ENCODE measurements at regions not wholly inside any gene's neighbourhood (a gene's known extent, or its start where the extent isn't known, plus 50 kb on each side); places are given as distances from the start of the nearest gene placed in this dataset.

DNA sequence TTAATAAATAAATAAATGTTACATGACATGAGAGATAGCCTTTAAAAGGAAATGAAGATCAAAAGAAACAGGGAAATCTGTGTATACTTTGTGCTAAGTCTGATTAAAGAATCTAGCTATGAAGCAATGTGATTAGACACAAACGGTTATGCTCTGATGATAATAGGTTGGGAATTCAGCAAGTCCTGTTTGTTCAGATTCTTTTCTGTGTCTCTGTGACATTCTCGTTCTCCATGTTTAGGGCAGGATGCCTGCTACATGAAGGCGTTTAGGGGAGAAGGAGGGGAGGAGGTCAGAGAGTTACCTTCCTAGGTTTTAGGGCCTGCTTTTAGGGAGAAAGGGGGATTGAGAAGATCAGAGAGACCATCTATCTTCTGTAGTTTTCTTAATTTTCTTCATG is 555.3 kb downstream of the DNAJB9 start:
- Mint-ChIP-seq H3K36me3 (ENCODE audit: insufficient read depth, unreplicated experiment) (no peaks in the 10 kb centered on the region), H3K27me3 (ENCODE audit: unreplicated experiment) (no peaks in the 10 kb centered on the region), H3K27ac (ENCODE audit: unreplicated experiment) (no peak overlapping the region), H3K4me3 (ENCODE audit: low read depth, unreplicated experiment) (no peak overlapping the region), H3K9me3 (ENCODE audit: low read depth, unreplicated experiment) (peaks cover 18% of the 10 kb centered on the region), H3K4me1 (ENCODE audit: low read depth, unreplicated experiment) (no peaks in the 10 kb centered on the region)
- no TSS peak for BruUV-seq (replicated peaks)
- CTCF ChIA-PET = no interaction called here
- intact Hi-C loops (cut with micrococcal nuclease; ENCODE audit: unreplicated experiment) = no loop called here
- no peak for TF ChIP-seq CTCF (IDR thresholded peaks at IDR 0.05; ENCODE audit: unreplicated experiment)
- no peak for DNase-seq

DNA sequence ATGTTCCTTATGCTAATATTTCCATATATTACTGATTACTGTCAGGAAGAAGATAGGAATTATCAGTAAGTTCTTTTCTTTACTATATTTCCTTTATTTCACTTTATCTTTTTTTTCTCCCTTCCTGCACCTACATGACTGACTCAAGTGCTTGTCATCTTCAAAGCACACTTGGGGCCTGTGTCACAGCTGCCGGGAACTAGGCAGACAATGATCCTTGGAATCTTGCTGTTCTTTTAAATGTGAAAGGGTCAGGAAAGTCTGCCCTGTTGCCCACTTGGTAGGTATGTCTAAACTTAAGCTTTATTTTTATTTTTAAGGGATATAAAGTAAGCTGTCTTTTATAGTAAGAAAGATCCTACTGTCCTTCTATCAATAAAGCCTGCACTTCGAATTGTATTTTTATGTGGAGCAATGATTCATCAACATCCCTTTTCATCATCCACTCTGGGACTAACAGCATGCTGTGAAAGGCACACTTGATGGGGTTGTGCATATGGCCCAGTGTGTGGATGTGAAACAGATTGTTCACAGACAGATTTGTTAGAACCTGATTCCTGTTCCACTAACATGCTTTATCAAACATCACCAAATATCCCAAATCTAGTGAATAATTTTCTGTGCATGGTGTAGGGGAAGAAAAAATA is 556.9 kb downstream of the DNAJB9 start:
- H3K36me3 Mint-ChIP-seq (ENCODE audit: insufficient read depth, unreplicated experiment) = no peaks in the 10 kb centered on the region
- H3K4me1 Mint-ChIP-seq (ENCODE audit: low read depth, unreplicated experiment) = no peaks in the 10 kb centered on the region
- BruUV-seq (replicated peaks) = no TSS peak
- CTCF ChIA-PET = no interaction called here
- no peaks in the 10 kb centered on the region for H3K27me3 Mint-ChIP-seq (ENCODE audit: unreplicated experiment)
- intact Hi-C loops (cut with micrococcal nuclease; ENCODE audit: unreplicated experiment) = no loop called here
- no peak for DNase-seq
- TF ChIP-seq CTCF (IDR thresholded peaks at IDR 0.05; ENCODE audit: unreplicated experiment) = no peak
- H3K9me3 Mint-ChIP-seq (ENCODE audit: low read depth, unreplicated experiment) = peaks cover 18% of the 10 kb centered on the region
- no peak overlapping the region for H3K27ac Mint-ChIP-seq (ENCODE audit: unreplicated experiment)
- no peak overlapping the region for H3K4me3 Mint-ChIP-seq (ENCODE audit: low read depth, unreplicated experiment)

- intact Hi-C loops (cut with micrococcal nuclease; ENCODE audit: unreplicated experiment) = no loop called here
- DNase-seq = no peak
- Mint-ChIP-seq H3K4me1 (ENCODE audit: low read depth, unreplicated experiment) (no peaks in the 10 kb centered on the region), H3K27me3 (ENCODE audit: unreplicated experiment) (no peaks in the 10 kb centered on the region), H3K9me3 (ENCODE audit: low read depth, unreplicated experiment) (peaks cover 21% of the 10 kb centered on the region), H3K4me3 (ENCODE audit: low read depth, unreplicated experiment) (no peak overlapping the region), H3K36me3 (ENCODE audit: insufficient read depth, unreplicated experiment) (no peaks in the 10 kb centered on the region), H3K27ac (ENCODE audit: unreplicated experiment) (no peak overlapping the region)
- no peak for TF ChIP-seq CTCF (IDR thresholded peaks at IDR 0.05; ENCODE audit: unreplicated experiment)
- no TSS peak for BruUV-seq (replicated peaks)
- CTCF ChIA-PET = no interaction called here
These were observed 557.5 kb downstream of the DNAJB9 start for GRCh38 chr7:109127145-109127544.

GRCh38 chr7:109131141-109131540 is 561.5 kb downstream of the DNAJB9 start:
- Mint-ChIP-seq H3K4me1 (ENCODE audit: low read depth, unreplicated experiment) (no peaks in the 10 kb centered on the region), H3K27ac (ENCODE audit: unreplicated experiment) (no peak overlapping the region), H3K36me3 (ENCODE audit: insufficient read depth, unreplicated experiment) (no peaks in the 10 kb centered on the region), H3K4me3 (ENCODE audit: low read depth, unreplicated experiment) (no peak overlapping the region), H3K27me3 (ENCODE audit: unreplicated experiment) (no peaks in the 10 kb centered on the region), H3K9me3 (ENCODE audit: low read depth, unreplicated experiment) (peaks cover 22% of the 10 kb centered on the region)
- no peak for DNase-seq
- no peak for TF ChIP-seq CTCF (IDR thresholded peaks at IDR 0.05; ENCODE audit: unreplicated experiment)
- intact Hi-C loops (cut with micrococcal nuclease; ENCODE audit: unreplicated experiment) = no loop called here
- no TSS peak for BruUV-seq (replicated peaks)
- CTCF ChIA-PET = no interaction called here
